DND-41 (cell line): ENCODE measurements at regions not wholly inside any gene's neighbourhood (a gene's known extent, or its start where the extent isn't known, plus 50 kb on each side); places are given as distances from the start of the nearest gene placed in this dataset.
"Not testable (repeated sequence)": the region's sequence is repeated elsewhere in the genome, so short reads cannot be mapped to it uniquely, and the experiment has no call there.

Source experiments
- ATAC-seq: fragments of 200-7000 bp; cut with Tn5 transposase; 3 replicates; pipeline ENCODE4 v1.9.1; 2021; ENCODE audit warnings: low read depth; ENCODE audit not compliant: insufficient read depth
- DNase-seq: peaks from one replicate; pipeline ENCODE4 v3.0.0-alpha.2; 2020
- H2AFZ ChIP-seq: 2 replicates; pipeline ENCODE4 v1.6.0; 2012; ENCODE audit warnings: low read depth, low read length
- H3K27ac ChIP-seq: 2 replicates; pipeline ENCODE4 v1.5.1; 2012; ENCODE audit warnings: low read length, inconsistent platforms
- H3K27me3 ChIP-seq: fragments of 200-600 bp; sonication (generic); 2 replicates; pipeline ENCODE4 v1.6.0; 2012; ENCODE audit warnings: low read length, mild to moderate bottlenecking, inconsistent platforms; ENCODE audit not compliant: insufficient read depth, poor library complexity
- H3K36me3 ChIP-seq: 2 replicates; pipeline ENCODE4 v1.5.1; 2012; ENCODE audit warnings: low read length, inconsistent platforms; ENCODE audit not compliant: insufficient read depth
- H3K4me1 ChIP-seq: 2 replicates; pipeline ENCODE4 v1.5.1; 2012; ENCODE audit warnings: mild to moderate bottlenecking, low read length; ENCODE audit not compliant: insufficient read depth
- H3K4me2 ChIP-seq: 2 replicates; pipeline ENCODE4 v1.6.0; 2012; ENCODE audit warnings: mild to moderate bottlenecking, moderate library complexity, low read length, inconsistent platforms; ENCODE audit not compliant: insufficient read depth
- H3K4me3 ChIP-seq, 2 experiments: fragments of 200-600 bp in 1 of 2; shearing (Covaris generic) in 1 of 2; 2 replicates each; pipeline ENCODE4 v1.5.1; 2012 to 2016; ENCODE audit warnings: inconsistent platforms in 2 of 2, low read length in 2 of 2, mild to moderate bottlenecking in 2 of 2, low read depth in 1 of 2, moderate library complexity in 1 of 2
- H3K79me2 ChIP-seq: 2 replicates; pipeline ENCODE4 v1.6.0; 2012; ENCODE audit warnings: low read length, inconsistent platforms; ENCODE audit not compliant: insufficient read depth
- H3K9ac ChIP-seq: 2 replicates; pipeline ENCODE4 v1.6.0; 2012; ENCODE audit warnings: low read depth, mild to moderate bottlenecking, inconsistent platforms, low read length, moderate library complexity
- H3K9me3 ChIP-seq: 2 replicates; pipeline ENCODE4 v1.5.1; 2012; ENCODE audit warnings: low read length, moderate library complexity, mild to moderate bottlenecking, inconsistent platforms; ENCODE audit not compliant: insufficient read depth, severe bottlenecking
- H4K20me1 ChIP-seq: 2 replicates; pipeline ENCODE4 v1.6.0; 2012; ENCODE audit warnings: low read length; ENCODE audit not compliant: insufficient read depth
- EZH2 ChIP-seq: IDR thresholded peaks from 3 replicates; pipeline ENCODE4 v1.6.1; 2012; ENCODE audit warnings: borderline replicate concordance, low read depth, mild to moderate bottlenecking, moderate library complexity, low read length, inconsistent platforms; ENCODE audit not compliant: severe bottlenecking
- TF ChIP-seq, protein P1 (sequence below): IDR thresholded peaks from 2 replicates; pipeline ENCODE4 v1.5.1; 2012; ENCODE audit warnings: borderline replicate concordance, low read length, moderate library complexity, mild to moderate bottlenecking; ENCODE audit not compliant: poor library complexity, severe bottlenecking; ENCODE audit errors: extremely low read depth

- H3K27ac ChIP-seq: no peak overlapping the region
- H3K4me2 ChIP-seq: no peak overlapping the region
- no peak overlapping the region for H3K4me3 ChIP-seq
- TF ChIP-seq, protein P1, sequence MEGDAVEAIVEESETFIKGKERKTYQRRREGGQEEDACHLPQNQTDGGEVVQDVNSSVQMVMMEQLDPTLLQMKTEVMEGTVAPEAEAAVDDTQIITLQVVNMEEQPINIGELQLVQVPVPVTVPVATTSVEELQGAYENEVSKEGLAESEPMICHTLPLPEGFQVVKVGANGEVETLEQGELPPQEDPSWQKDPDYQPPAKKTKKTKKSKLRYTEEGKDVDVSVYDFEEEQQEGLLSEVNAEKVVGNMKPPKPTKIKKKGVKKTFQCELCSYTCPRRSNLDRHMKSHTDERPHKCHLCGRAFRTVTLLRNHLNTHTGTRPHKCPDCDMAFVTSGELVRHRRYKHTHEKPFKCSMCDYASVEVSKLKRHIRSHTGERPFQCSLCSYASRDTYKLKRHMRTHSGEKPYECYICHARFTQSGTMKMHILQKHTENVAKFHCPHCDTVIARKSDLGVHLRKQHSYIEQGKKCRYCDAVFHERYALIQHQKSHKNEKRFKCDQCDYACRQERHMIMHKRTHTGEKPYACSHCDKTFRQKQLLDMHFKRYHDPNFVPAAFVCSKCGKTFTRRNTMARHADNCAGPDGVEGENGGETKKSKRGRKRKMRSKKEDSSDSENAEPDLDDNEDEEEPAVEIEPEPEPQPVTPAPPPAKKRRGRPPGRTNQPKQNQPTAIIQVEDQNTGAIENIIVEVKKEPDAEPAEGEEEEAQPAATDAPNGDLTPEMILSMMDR: no peak
- no peaks in the 10 kb centered on the region for H4K20me1 ChIP-seq
- H3K9ac ChIP-seq: no peak overlapping the region
- peaks cover 13% of the 10 kb centered on the region for H3K27me3 ChIP-seq
- no peaks in the 10 kb centered on the region for H3K79me2 ChIP-seq
- ATAC-seq: no peak
- H2AFZ ChIP-seq: no peak overlapping the region
- no peaks in the 10 kb centered on the region for H3K36me3 ChIP-seq
- H3K9me3 ChIP-seq: no peaks in the 10 kb centered on the region
- no peaks in the 10 kb centered on the region for H3K4me1 ChIP-seq
- DNase-seq: no peak
These were observed 213.0 kb downstream of the SEC23IP start for GRCh38 chr10:120105492-120105891.

- Histone ChIP-seq H3K4me1 (no peaks in the 10 kb centered on the region), H2AFZ (no peak overlapping the region)
These were observed 216.4 kb downstream of the SEC23IP start for GRCh38 chr10:120108916-120109315.

DNA sequence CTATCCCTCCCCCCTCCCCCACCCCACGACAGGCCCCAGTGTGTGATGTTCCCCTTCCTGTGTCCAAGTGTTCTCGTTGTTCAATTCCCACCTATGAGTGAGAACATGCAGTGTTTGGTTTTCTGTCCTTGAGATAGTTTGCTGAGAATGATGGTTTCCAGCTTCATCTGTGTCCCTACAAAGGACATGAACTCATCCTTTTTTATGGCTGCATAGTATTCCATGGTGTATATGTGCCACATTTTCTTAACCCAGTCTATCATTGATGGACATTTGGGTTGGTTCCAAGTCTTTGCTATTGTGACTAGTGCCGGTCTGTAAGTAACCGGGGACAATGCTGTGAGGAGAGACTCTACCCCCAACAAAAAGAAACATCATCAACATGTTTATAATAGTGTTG lies 217.2 kb downstream of the SEC23IP start:
- ATAC-seq, H4K20me1 ChIP-seq, H3K9me3 ChIP-seq, H3K79me2 ChIP-seq, H3K36me3 ChIP-seq, H3K9ac ChIP-seq, H2AFZ ChIP-seq, H3K4me3 ChIP-seq, H3K27ac ChIP-seq, H3K4me2 ChIP-seq, DNase-seq, H3K27me3 ChIP-seq, H3K4me1 ChIP-seq: not testable (repeated sequence)

More at GRCh38 chr10:120108916-120109315, 216.4 kb downstream of the SEC23IP start:
- no peak overlapping the region for H3K27ac ChIP-seq
- no peak overlapping the region for H3K4me2 ChIP-seq
- peaks cover 4% of the 10 kb centered on the region for H3K27me3 ChIP-seq
- H3K9me3 ChIP-seq: no peaks in the 10 kb centered on the region
- no peaks in the 10 kb centered on the region for H3K79me2 ChIP-seq
- no peak for DNase-seq
- H4K20me1 ChIP-seq: no peaks in the 10 kb centered on the region
- TF ChIP-seq, protein P1: no peak
- no peak for TF ChIP-seq EZH2
- no peak overlapping the region for H3K4me3 ChIP-seq
- H3K9ac ChIP-seq: no peak overlapping the region
- no peaks in the 10 kb centered on the region for H3K36me3 ChIP-seq
- ATAC-seq: no peak

GRCh38 chr10:120110196-120110595 lies 217.7 kb downstream of the SEC23IP start:
- DNase-seq (no peak), ATAC-seq (no peak)
- H3K36me3 ChIP-seq: no peaks in the 10 kb centered on the region
- no peaks in the 10 kb centered on the region for H3K4me1 ChIP-seq
- H3K79me2 ChIP-seq: no peaks in the 10 kb centered on the region
- H3K4me3 ChIP-seq: no peak overlapping the region
- H3K4me2 ChIP-seq: no peak overlapping the region
- H2AFZ ChIP-seq: no peak overlapping the region
- H3K9ac ChIP-seq: no peak overlapping the region
- H4K20me1 ChIP-seq: no peaks in the 10 kb centered on the region
- no peaks in the 10 kb centered on the region for H3K9me3 ChIP-seq
- peaks cover 2% of the 10 kb centered on the region for H3K27me3 ChIP-seq
- H3K27ac ChIP-seq: no peak overlapping the region
- TF ChIP-seq, protein P1: no peak
- no peak for TF ChIP-seq EZH2
